ENCODE measurements at regions not wholly inside any gene's neighbourhood (a gene's known extent, or its start where the extent isn't known, plus 50 kb on each side); places are given as distances from the start of the nearest gene placed in this dataset.
"Not testable (repeated sequence)": the region's sequence is repeated elsewhere in the genome, so short reads cannot be mapped to it uniquely, and the experiment has no call there.

GRCh38 chr5:89055015-89055694 lies 172.2 kb upstream of the MEF2C start:
- no peak for DNase-seq

GRCh38 chr5:89053547-89053946 lies 170.6 kb upstream of the MEF2C start:
- DNase-seq, result no peak

- DNase-seq, result not testable (repeated sequence)
Observed at GRCh38 chr5:89050062-89050461, 167.1 kb upstream of the MEF2C start.

- no peak for DNase-seq
Observed at GRCh38 chr5:89047571-89047970, 164.6 kb upstream of the MEF2C start.

- DNase-seq, result no peak
Observed at GRCh38 chr5:89045216-89045615, 162.2 kb upstream of the MEF2C start.

GRCh38 chr5:89044674-89045200 lies 161.8 kb upstream of the MEF2C start:
- no peak for DNase-seq

GRCh38 chr5:89043676-89044075 lies 160.7 kb upstream of the MEF2C start:
- no peak for DNase-seq

GRCh38 chr5:89042746-89043145 lies 159.8 kb upstream of the MEF2C start:
- DNase-seq, result no peak

- DNase-seq, result no peak
Observed at GRCh38 chr5:89041976-89042375, 159.0 kb upstream of the MEF2C start.

- no peak for DNase-seq
Observed at GRCh38 chr5:89041249-89041779, 158.3 kb upstream of the MEF2C start.

- DNase-seq, result no peak
Observed at GRCh38 chr5:89036704-89037489, 153.9 kb upstream of the MEF2C start.

- DNase-seq, result no peak
Observed at GRCh38 chr5:89036166-89036565, 153.2 kb upstream of the MEF2C start.

GRCh38 chr5:89034588-89034987 lies 151.6 kb upstream of the MEF2C start:
- DNase-seq, result no peak

GRCh38 chr5:89030798-89031197 lies 147.8 kb upstream of the MEF2C start:
- DNase-seq, result no peak

- DNase-seq, result no peak
Observed at GRCh38 chr5:89028595-89029285, 145.8 kb upstream of the MEF2C start.

- no peak for DNase-seq
Observed at GRCh38 chr5:89024045-89024444, 141.1 kb upstream of the MEF2C start.

- no peak for DNase-seq
Observed at GRCh38 chr5:89020926-89021610, 138.1 kb upstream of the MEF2C start.

GRCh38 chr5:89016741-89017303 lies 133.8 kb upstream of the MEF2C start:
- DNase-seq, result no peak

- DNase-seq, result no peak
Observed at GRCh38 chr5:89015409-89015808, 132.4 kb upstream of the MEF2C start.

- DNase-seq, result no peak
Observed at GRCh38 chr5:89011778-89012711, 129.1 kb upstream of the MEF2C start.

- no peak for DNase-seq
Observed at GRCh38 chr5:89010512-89010911, 127.5 kb upstream of the MEF2C start.

Data from Kasumi-1 (cell line).